Pancreas (tissue), 10 donors: ENCODE measurements at regions not wholly inside any gene's neighbourhood (a gene's known extent, or its start where the extent isn't known, plus 50 kb on each side); places are given as distances from the start of the nearest gene placed in this dataset.

Experiments used
- ATAC-seq, 4 donors: fragments of 200-7000 bp; cut with Tn5 transposase; one replicate each; pipeline versions ENCODE4 v1.8.0 to v1.9.1; 2020; ENCODE audit warnings: mild to moderate bottlenecking in 4 of 4, moderate library complexity in 4 of 4
- DNase-seq, 6 donors: peaks; one replicate each; pipeline ENCODE4 v3.0.0-alpha.2; 2020
- FAIRE-seq: peaks from 2 replicates; lab custom pipeline; 2012; peaks lifted over from hg19 to GRCh38; lab: Jason Lieb, UNC
- H3K27ac ChIP-seq, 4 donors: fragments of 200-600 bp; sonication (generic); 1 replicate in 3 of 4; 2 replicates in 1 of 4; pipeline versions ENCODE4 v1.5.0 to v1.8.0; 2020
- H3K27me3 ChIP-seq, 4 donors: fragments of 200-600 bp; one replicate each; pipeline ENCODE4 v1.8.0; 2021
- H3K36me3 ChIP-seq, 3 donors: fragments of 200-600 bp; sonication (generic) in 1 of 3; one replicate each; pipeline versions ENCODE4 v1.5.0 to v1.8.0; 2020 to 2021
- H3K4me1 ChIP-seq, 3 donors: fragments of 200-600 bp; one replicate each; pipeline ENCODE4 v1.8.0; 2021
- H3K4me3 ChIP-seq, 4 donors: fragments of 200-600 bp; sonication (generic) in 2 of 4; one replicate each; pipeline versions ENCODE4 v1.5.0 to v1.8.0; 2020 to 2021
- H3K9me3 ChIP-seq, 4 donors: fragments of 200-600 bp; one replicate each; pipeline ENCODE4 v1.8.0; 2021
- CTCF ChIP-seq, 4 donors: fragments of 200-600 bp; sonication (generic) in 3 of 4; IDR thresholded peaks; one replicate each; pipeline versions ENCODE4 v1.5.0 to v1.8.0; 2021; ENCODE audit warnings: antibody characterized with exemption in 4 of 4
- WGBS, 2 donors: extraction: QIAGEN DNeasy Blood & Tissue Kit; methylation state at CpG; one replicate each; pipeline ENCODE4 v1.1.7; 2013; 5-methylcytosine and 5-hydroxymethylcytosine counted together
- intact Hi-C, 3 donors: fragments of 100-400 bp; cut with DNase I; formaldehyde crosslinking; loops; one replicate each; pipeline versions ENCODE4 v1.11.1 to v1.14.2; 2022
- donor health status: healthy with polysubstance abuse.
- donor health status: DM: no; HTN: no; CAD: no; lungs with moderate emphysema.
- donor health status: DM: no; HTN: no; CAD: no.
- donor health status: control.
- donor health status: control.
- donor health status: Bipolar disorder and iron deficiency.
- donor health status: DM: yes; HTN: yes; CAD: no.
- donor health status: DM: no; HTN: no; CAD: no.
- donor health status: DM: no; HTN: no; CAD: no.
- donor health status: DM: yes; HTN: yes; CAD: no.

GRCh38 chr14:98172243-98172778, 1099.7 kb downstream of the BCL11B start:
- intact Hi-C loops: no loop called here
- WGBS, 2 donors: 82% methylated on average over 5 of the region's 5 CpGs

GRCh38 chr14:98173305-98173704, 1098.7 kb downstream of the BCL11B start:
- no peaks in the 10 kb centered on the region for H3K9me3 ChIP-seq
- no peaks in the 10 kb centered on the region for H3K4me1 ChIP-seq
- H3K4me3 ChIP-seq: no peak overlapping the region
- H3K27me3 ChIP-seq: peaks cover 0 to 9% (median 0%) of the 10 kb centered on the region in 4 donors
- TF ChIP-seq CTCF (IDR thresholded peaks at IDR 0.05): no peak
- WGBS, 2 donors: 68 to 75% methylated on average over 7 of the region's 7 CpGs
- H3K27ac ChIP-seq: no peak overlapping the region
- H3K36me3 ChIP-seq: no peaks in the 10 kb centered on the region
- intact Hi-C loops: no loop called here
- no peak for FAIRE-seq
- no peak for DNase-seq
- ATAC-seq: no peak

More at GRCh38 chr14:98172243-98172778, 1099.7 kb downstream of the BCL11B start:
- Histone ChIP-seq H3K4me3 (no peak overlapping the region), H3K27ac (no peak overlapping the region), H3K4me1 (no peaks in the 10 kb centered on the region), H3K36me3 (no peaks in the 10 kb centered on the region), H3K27me3 (peaks cover 0 to 9% (median 0%) of the 10 kb centered on the region in 4 donors), H3K9me3 (no peaks in the 10 kb centered on the region)
- ATAC-seq (no peak), DNase-seq (no peak), FAIRE-seq (no peak)
- TF ChIP-seq CTCF (IDR thresholded peaks at IDR 0.05): no peak

GRCh38 chr14:98174041-98174440, 1098.0 kb downstream of the BCL11B start:
- DNase-seq: no peak
- WGBS, 2 donors: 51 to 85% methylated on average over 2 of the region's 2 CpGs
- Histone ChIP-seq H3K4me3 (no peak overlapping the region), H3K27me3 (peaks cover 0 to 9% (median 0%) of the 10 kb centered on the region in 4 donors), H3K4me1 (no peaks in the 10 kb centered on the region), H3K9me3 (no peaks in the 10 kb centered on the region), H3K36me3 (no peaks in the 10 kb centered on the region), H3K27ac (no peak overlapping the region)
- no peak for TF ChIP-seq CTCF (IDR thresholded peaks at IDR 0.05)
- intact Hi-C loops: no loop called here
- FAIRE-seq: no peak
- ATAC-seq: no peak

GRCh38 chr14:98175436-98175835, 1096.6 kb downstream of the BCL11B start:
- no peaks in the 10 kb centered on the region for H3K27me3 ChIP-seq
- intact Hi-C loops: no loop called here
- ATAC-seq (no peak), DNase-seq (no peak), FAIRE-seq (no peak)
- H3K36me3 ChIP-seq: no peaks in the 10 kb centered on the region
- H3K4me3 ChIP-seq: no peak overlapping the region
- WGBS, 2 donors: 83 to 97% methylated on average over 4 of the region's 4 CpGs
- H3K27ac ChIP-seq: no peak overlapping the region
- H3K4me1 ChIP-seq: no peaks in the 10 kb centered on the region
- H3K9me3 ChIP-seq: no peaks in the 10 kb centered on the region
- TF ChIP-seq CTCF (IDR thresholded peaks at IDR 0.05): no peak

GRCh38 chr14:98175881-98176280, 1096.1 kb downstream of the BCL11B start:
- Histone ChIP-seq H3K4me3 (no peak overlapping the region), H3K4me1 (no peaks in the 10 kb centered on the region), H3K27ac (no peak overlapping the region), H3K36me3 (no peaks in the 10 kb centered on the region), H3K27me3 (no peaks in the 10 kb centered on the region), H3K9me3 (no peaks in the 10 kb centered on the region)
- intact Hi-C loops: no loop called here
- no peak for DNase-seq
- whole genome bisulfite sequencing, 2 donors: 60 to 71% methylated on average over 5 of the region's 5 CpGs
- no peak for ATAC-seq
- no peak for FAIRE-seq
- TF ChIP-seq CTCF (IDR thresholded peaks at IDR 0.05): no peak
